SKM-1 treated with dmso at 0.1 percent for 144 hours (cell line): ENCODE measurements at regions not wholly inside any gene's neighbourhood (a gene's known extent, or its start where the extent isn't known, plus 50 kb on each side); places are given as distances from the start of the nearest gene placed in this dataset.

ENCODE experiments used
- DNase-seq: peaks from one replicate; lab custom pipeline; 2025; ENCODE audit not compliant: unreplicated experiment; lab: John Stamatoyannopoulos, UW

GRCh38 chr1:228796945-228797344, 61.7 kb downstream of the RHOU start:
- peak; percentile 45 for DNase-seq

GRCh38 chr1:228798035-228798434, 62.8 kb downstream of the RHOU start:
- DNase-seq = no peak

GRCh38 chr1:228798548-228798947, 63.3 kb downstream of the RHOU start:
- DNase-seq = no peak

- DNase-seq = peak; percentile 89
Observed at GRCh38 chr1:228799924-228800323, 64.6 kb downstream of the RHOU start.

GRCh38 chr1:228801068-228801467, 65.8 kb downstream of the RHOU start:
- no peak for DNase-seq

- peak; percentile 48 for DNase-seq
Observed at GRCh38 chr1:228802386-228803220, 67.3 kb downstream of the RHOU start.

- DNase-seq = no peak
Observed at GRCh38 chr1:228803421-228803820, 68.1 kb downstream of the RHOU start.

- no peak for DNase-seq
Observed at GRCh38 chr1:228804173-228804572, 68.9 kb downstream of the RHOU start.

- no peak for DNase-seq
Observed at GRCh38 chr1:228804640-228805413, 69.5 kb downstream of the RHOU start.

GRCh38 chr1:228807904-228808605, 72.8 kb downstream of the RHOU start:
- DNase-seq = no peak

GRCh38 chr1:228809621-228810394, 74.5 kb downstream of the RHOU start:
- no peak for DNase-seq

GRCh38 chr1:228810395-228810758, 75.1 kb downstream of the RHOU start:
- DNase-seq = no peak

GRCh38 chr1:228810878-228811711, 75.8 kb downstream of the RHOU start:
- no peak for DNase-seq

GRCh38 chr1:228811712-228812305, 76.5 kb downstream of the RHOU start:
- no peak for DNase-seq

- DNase-seq = no peak
Observed at GRCh38 chr1:228812961-228813360, 77.7 kb downstream of the RHOU start.

- DNase-seq = no peak
Observed at GRCh38 chr1:228814176-228814575, 78.9 kb downstream of the RHOU start.

GRCh38 chr1:228818296-228818695, 83.0 kb downstream of the RHOU start:
- no peak for DNase-seq

- DNase-seq = no peak
Observed at GRCh38 chr1:228818928-228819630, 83.8 kb downstream of the RHOU start.

- no peak for DNase-seq
Observed at GRCh38 chr1:228821252-228821651, 86.0 kb downstream of the RHOU start.
